MM.1S (cell line): ENCODE measurements at regions not wholly inside any gene's neighbourhood (a gene's known extent, or its start where the extent isn't known, plus 50 kb on each side); places are given as distances from the start of the nearest gene placed in this dataset.

Source experiments
- DNase-seq: peaks from one replicate; pipeline ENCODE4 v3.0.0-alpha.2; 2015
- H2AFZ ChIP-seq: fragments of 300-600 bp; sonication (generic); 2 replicates; pipeline ENCODE4 v1.6.0; 2016; ENCODE audit warnings: antibody characterized with exemption, low read length
- H3F3A ChIP-seq: fragments of 300-600 bp; sonication (generic); 2 replicates; pipeline ENCODE4 v1.6.1; 2016; ENCODE audit warnings: mild to moderate bottlenecking, antibody characterized with exemption, low read length, moderate library complexity, mixed read lengths; ENCODE audit not compliant: insufficient read depth
- H3K27ac ChIP-seq: fragments of 300-600 bp; sonication (generic); 2 replicates; pipeline ENCODE4 v1.5.1; 2016; ENCODE audit warnings: mild to moderate bottlenecking, low read length
- H3K27me3 ChIP-seq: fragments of 300-600 bp; sonication (generic); replicated peaks from 2 replicates; pipeline ENCODE4 v1.6.0; 2016; ENCODE audit warnings: low read length; ENCODE audit not compliant: insufficient read depth
- H3K36me3 ChIP-seq: fragments of 300-600 bp; sonication (generic); replicated peaks from 2 replicates; pipeline ENCODE4 v1.6.1; 2016; ENCODE audit warnings: mild to moderate bottlenecking, low read length, mixed read lengths; ENCODE audit not compliant: insufficient read depth
- H3K4me1 ChIP-seq: fragments of 300-600 bp; sonication (generic); 2 replicates; pipeline ENCODE4 v1.6.1; 2016; ENCODE audit warnings: low read length, mixed read lengths
- H3K4me2 ChIP-seq: fragments of 300-600 bp; sonication (generic); 2 replicates; pipeline ENCODE4 v1.6.0; 2016; ENCODE audit warnings: low read depth, low read length
- H3K4me3 ChIP-seq: fragments of 300-600 bp; sonication (generic); 2 replicates; pipeline ENCODE4 v1.5.1; 2016; ENCODE audit warnings: low read length, mixed read lengths
- H3K79me2 ChIP-seq: fragments of 300-600 bp; sonication (generic); 2 replicates; pipeline ENCODE4 v1.6.1; 2016; ENCODE audit warnings: mixed run types, low read length, mixed read lengths
- H3K9ac ChIP-seq: fragments of 300-600 bp; sonication (generic); 2 replicates; pipeline ENCODE4 v1.6.1; 2016; ENCODE audit warnings: low read length, mixed read lengths
- H3K9me2 ChIP-seq: fragments of 300-600 bp; sonication (generic); replicated peaks from 2 replicates; pipeline ENCODE4 v1.6.1; 2016; ENCODE audit warnings: mild to moderate bottlenecking, low read length, mixed read lengths; ENCODE audit not compliant: insufficient read depth
- H3K9me3 ChIP-seq: fragments of 300-600 bp; sonication (generic); replicated peaks from 2 replicates; pipeline ENCODE4 v1.6.1; 2016; ENCODE audit warnings: mild to moderate bottlenecking, low read length, mixed read lengths; ENCODE audit not compliant: insufficient read depth
- H4K20me1 ChIP-seq: fragments of 300-600 bp; sonication (generic); 2 replicates; pipeline ENCODE4 v1.6.1; 2016; ENCODE audit warnings: mild to moderate bottlenecking, low read length, moderate library complexity, mixed read lengths; ENCODE audit not compliant: insufficient read depth
- EZH2 ChIP-seq: fragments of 300-600 bp; sonication (generic); optimal IDR thresholded peaks from 2 replicates; pipeline ENCODE3; 2017; ENCODE audit warnings: low read depth, mild to moderate bottlenecking, antibody characterized with exemption, low read length, mixed read lengths
- EZH2phosphoT487 ChIP-seq: fragments of 300-600 bp; sonication (generic); IDR thresholded peaks from 2 replicates; pipeline ENCODE4 v1.6.1; 2018; ENCODE audit warnings: antibody characterized with exemption, low read length
- TF ChIP-seq, protein P1 (sequence below): fragments of 300-600 bp; sonication (generic); IDR thresholded peaks from 2 replicates; pipeline ENCODE4 v1.5.1; 2016; ENCODE audit warnings: antibody characterized with exemption, low read length, mixed read lengths

DNA sequence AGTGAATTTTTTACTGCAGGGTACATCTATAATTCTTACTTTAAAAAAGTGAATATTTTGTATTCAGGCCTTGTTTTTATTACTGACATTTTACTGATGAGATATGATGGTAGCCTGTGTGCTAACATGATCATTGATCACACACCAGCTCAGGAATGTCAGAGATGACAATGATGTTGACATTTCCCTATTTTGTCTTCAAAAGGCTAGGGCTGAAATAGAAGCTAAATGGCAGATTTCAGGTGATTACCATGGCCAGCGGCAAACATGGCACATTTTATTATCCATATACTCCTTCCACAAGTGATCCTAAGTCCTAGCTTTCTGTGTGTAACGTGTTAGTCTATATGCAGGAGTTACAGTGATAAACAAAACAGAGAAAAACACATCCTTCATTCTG is 544.3 kb upstream of the MIR17HG start:
- Histone ChIP-seq H3K79me2 (no peaks in the 10 kb centered on the region), H3K9me2 (no peaks in the 10 kb centered on the region), H4K20me1 (no peaks in the 10 kb centered on the region), H3K27ac (no peak overlapping the region), H3K9me3 (no peaks in the 10 kb centered on the region), H2AFZ (no peak overlapping the region), H3K4me2 (no peak overlapping the region), H3K9ac (no peak overlapping the region), H3K36me3 (no peaks in the 10 kb centered on the region), H3K4me3 (no peak overlapping the region), H3F3A (no peaks in the 10 kb centered on the region), H3K27me3 (no peaks in the 10 kb centered on the region), H3K4me1 (no peaks in the 10 kb centered on the region)
- TF ChIP-seq EZH2 (no peak), EZH2phosphoT487 (no peak)
- TF ChIP-seq, protein P1, sequence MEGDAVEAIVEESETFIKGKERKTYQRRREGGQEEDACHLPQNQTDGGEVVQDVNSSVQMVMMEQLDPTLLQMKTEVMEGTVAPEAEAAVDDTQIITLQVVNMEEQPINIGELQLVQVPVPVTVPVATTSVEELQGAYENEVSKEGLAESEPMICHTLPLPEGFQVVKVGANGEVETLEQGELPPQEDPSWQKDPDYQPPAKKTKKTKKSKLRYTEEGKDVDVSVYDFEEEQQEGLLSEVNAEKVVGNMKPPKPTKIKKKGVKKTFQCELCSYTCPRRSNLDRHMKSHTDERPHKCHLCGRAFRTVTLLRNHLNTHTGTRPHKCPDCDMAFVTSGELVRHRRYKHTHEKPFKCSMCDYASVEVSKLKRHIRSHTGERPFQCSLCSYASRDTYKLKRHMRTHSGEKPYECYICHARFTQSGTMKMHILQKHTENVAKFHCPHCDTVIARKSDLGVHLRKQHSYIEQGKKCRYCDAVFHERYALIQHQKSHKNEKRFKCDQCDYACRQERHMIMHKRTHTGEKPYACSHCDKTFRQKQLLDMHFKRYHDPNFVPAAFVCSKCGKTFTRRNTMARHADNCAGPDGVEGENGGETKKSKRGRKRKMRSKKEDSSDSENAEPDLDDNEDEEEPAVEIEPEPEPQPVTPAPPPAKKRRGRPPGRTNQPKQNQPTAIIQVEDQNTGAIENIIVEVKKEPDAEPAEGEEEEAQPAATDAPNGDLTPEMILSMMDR = no peak
- DNase-seq = no peak

DNA sequence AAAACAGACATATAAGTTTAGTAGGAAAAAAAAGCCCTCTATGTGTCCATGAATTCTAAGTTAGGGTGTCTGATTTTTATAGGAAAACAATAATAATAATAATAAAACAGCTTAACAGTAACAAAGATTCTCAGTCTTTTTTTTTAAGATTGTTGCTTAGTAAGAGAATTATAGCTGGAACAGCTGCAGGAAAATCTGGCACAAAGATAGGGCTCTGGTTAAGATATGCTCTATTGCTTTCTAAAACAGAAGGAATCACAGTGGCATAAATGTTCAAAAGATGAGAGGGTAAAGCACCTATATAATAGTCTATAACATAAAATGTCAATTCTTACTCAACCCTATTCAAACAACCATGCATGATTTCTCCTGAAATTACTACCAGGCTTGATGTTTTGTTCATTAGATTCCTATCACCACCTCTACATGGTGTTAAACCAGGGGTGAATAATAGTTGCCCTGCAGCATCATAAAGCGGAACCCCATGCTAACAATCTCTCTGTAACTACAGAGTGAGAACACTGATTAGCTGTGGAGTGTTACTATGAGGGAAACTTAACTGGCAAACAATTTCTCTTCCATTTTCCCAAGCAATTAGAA is 541.4 kb upstream of the MIR17HG start:
- Histone ChIP-seq H3K36me3 (no peaks in the 10 kb centered on the region), H3K4me3 (no peak overlapping the region), H3K27me3 (no peaks in the 10 kb centered on the region), H3K9ac (no peak overlapping the region), H3K27ac (no peak overlapping the region), H3K9me3 (no peaks in the 10 kb centered on the region), H3K9me2 (no peaks in the 10 kb centered on the region), H3K79me2 (no peaks in the 10 kb centered on the region), H2AFZ (no peak overlapping the region), H3K4me2 (no peak overlapping the region), H3F3A (no peaks in the 10 kb centered on the region), H3K4me1 (no peaks in the 10 kb centered on the region), H4K20me1 (no peaks in the 10 kb centered on the region)
- TF ChIP-seq EZH2 (no peak), EZH2phosphoT487 (no peak)
- TF ChIP-seq, protein P1 = no peak
- no peak for DNase-seq

DNA sequence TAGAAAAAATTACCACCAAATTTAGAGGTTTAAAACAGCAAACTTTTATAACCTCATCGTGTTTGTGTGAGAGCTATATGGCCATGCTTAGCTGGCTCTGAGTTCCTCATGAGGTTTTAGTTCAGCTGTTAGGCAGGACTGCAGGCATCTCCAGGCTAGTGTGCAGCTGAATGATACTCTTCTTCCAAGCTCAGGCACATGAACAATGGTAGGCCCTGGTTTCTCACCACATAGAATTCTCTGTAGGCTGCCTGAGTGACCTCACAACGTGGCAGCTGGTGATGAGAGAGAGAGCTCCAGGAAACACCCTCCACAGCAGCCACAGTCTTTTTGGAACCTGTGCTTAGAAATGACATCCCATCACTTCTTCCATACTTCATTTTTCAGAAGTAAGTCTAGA is 540.6 kb upstream of the MIR17HG start:
- H2AFZ ChIP-seq = no peak overlapping the region

More for the DNA sequence above, 540.6 kb upstream of the MIR17HG start:
- Histone ChIP-seq H3K4me1 (no peaks in the 10 kb centered on the region), H3K27ac (no peak overlapping the region), H3F3A (no peaks in the 10 kb centered on the region), H3K9me2 (no peaks in the 10 kb centered on the region), H3K9me3 (no peaks in the 10 kb centered on the region), H3K4me2 (no peak overlapping the region), H3K27me3 (no peaks in the 10 kb centered on the region), H3K4me3 (no peak overlapping the region), H3K36me3 (no peaks in the 10 kb centered on the region), H3K9ac (no peak overlapping the region), H3K79me2 (no peaks in the 10 kb centered on the region), H4K20me1 (no peaks in the 10 kb centered on the region)
- TF ChIP-seq, protein P1 = no peak
- TF ChIP-seq EZH2phosphoT487 (no peak), EZH2 (no peak)
- DNase-seq = no peak
